HCEC 1CT (cell line): ENCODE measurements at regions not wholly inside any gene's neighbourhood (a gene's known extent, or its start where the extent isn't known, plus 50 kb on each side); places are given as distances from the start of the nearest gene placed in this dataset.
"Not testable (repeated sequence)": the region's sequence is repeated elsewhere in the genome, so short reads cannot be mapped to it uniquely, and the experiment has no call there.

Experiments
- DNase-seq: peaks from one replicate; pipeline ENCODE4 v3.0.0-alpha.2; 2017

- DNase-seq = peak; percentile 59
Observed at GRCh38 chrX:155819966-155820491, 61.1 kb upstream of the VAMP7 start.

- DNase-seq = no peak
Observed at GRCh38 chrX:155819525-155819924, 61.6 kb upstream of the VAMP7 start.

DNA sequence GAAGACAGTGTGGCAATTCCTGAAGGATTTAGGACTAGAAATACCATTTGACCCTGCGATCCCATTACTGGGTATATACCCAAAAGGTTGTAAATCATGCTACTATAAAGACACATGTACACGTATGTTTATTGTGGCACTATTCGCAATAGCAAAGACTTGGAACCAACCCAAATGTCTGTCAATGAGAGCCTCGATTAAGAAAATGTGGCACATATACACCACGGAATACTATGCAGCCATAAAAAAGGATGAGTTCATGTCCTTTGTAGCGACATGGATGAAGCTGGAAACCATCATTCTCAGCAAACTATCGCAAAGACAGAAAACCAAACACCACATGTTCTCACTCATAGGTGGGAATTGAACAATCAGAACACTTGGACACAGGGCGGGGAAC is 66.8 kb upstream of the VAMP7 start:
- not testable (repeated sequence) for DNase-seq

DNA sequence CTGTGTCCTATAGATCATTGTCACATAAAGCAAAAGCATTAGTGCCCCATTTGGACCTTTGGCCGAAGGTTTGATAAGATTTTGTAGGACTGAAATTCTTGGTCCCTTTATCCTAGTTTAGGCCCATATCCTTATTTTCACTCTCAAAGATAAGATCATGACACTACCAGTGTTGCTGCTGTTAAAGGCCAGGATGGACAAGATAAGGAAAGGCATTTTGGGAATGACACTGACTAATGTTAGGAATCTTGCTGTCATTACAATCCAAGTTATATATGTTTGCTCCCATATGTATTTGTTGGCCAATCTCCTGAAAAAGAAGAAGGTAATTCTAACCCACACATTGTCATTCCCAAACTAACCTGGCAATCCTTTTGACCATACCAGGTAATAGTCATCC is 101.3 kb upstream of the VAMP7 start:
- no peak for DNase-seq

GRCh38 chrX:155778844-155779553 is 102.1 kb upstream of the VAMP7 start:
- no peak for DNase-seq

DNA sequence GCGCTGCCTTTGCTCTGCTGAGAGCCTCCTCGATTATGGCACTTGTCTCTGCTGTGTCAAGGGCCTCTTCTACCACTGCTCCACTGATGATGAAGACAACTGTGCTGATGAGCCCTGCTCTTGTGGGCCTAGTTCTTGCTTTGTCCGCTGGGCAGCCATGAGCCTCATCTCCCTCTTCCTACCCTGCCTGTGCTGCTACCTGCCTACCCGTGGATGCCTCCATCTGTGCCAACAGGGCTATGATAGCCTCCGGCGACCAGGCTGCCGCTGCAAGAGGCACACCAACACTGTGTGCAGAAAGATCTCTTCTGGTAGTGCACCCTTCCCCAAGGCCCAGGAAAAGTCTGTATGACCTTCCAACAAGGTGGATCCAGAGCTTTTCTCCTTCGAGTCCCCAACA is 106.8 kb upstream of the VAMP7 start:
- DNase-seq = no peak

- DNase-seq = peak; percentile 18
Observed at GRCh38 chrX:155767876-155768769, 113.0 kb upstream of the VAMP7 start.

DNA sequence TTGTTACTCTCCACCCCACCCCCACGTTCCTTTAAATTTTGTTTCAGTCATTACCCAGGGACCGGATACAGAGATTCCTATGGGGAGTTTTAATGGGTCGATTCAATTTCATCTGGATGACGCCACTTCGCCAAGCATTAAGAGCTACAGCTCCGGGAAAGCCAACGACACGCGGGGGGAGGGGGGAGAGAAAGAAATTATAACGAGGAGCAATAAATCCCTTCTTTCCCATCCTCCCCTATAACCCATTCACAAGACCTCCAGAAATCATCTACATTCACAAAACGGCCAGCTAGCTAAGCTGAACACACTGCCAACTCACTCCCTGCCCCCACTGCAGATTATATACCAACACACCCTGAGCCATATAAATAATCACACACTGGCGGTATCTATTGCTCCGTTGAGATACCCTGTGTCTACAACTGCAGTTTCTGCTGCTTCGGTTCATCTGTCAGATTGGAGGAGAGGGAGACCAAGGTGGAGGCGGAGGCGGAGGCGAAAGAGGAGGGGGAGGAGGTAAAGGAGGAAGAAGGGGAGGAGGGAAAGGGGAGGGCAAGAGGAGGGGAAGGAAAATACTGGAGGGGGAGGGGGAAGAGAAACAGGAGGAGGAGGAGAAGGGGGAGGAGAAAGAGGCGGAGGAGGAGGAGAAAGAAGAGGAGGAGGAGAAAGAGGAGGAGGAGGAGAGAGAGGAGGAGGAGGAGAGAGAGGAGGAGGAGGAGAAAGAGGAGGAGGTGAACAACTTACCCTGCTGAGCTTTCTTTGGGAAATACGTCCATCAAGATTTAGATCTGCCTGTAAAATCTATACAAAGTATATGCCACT is 113.9 kb upstream of the VAMP7 start:
- DNase-seq = peak; percentile 56

GRCh38 chrX:155766321-155766720 is 114.8 kb upstream of the VAMP7 start:
- DNase-seq = no peak

DNA sequence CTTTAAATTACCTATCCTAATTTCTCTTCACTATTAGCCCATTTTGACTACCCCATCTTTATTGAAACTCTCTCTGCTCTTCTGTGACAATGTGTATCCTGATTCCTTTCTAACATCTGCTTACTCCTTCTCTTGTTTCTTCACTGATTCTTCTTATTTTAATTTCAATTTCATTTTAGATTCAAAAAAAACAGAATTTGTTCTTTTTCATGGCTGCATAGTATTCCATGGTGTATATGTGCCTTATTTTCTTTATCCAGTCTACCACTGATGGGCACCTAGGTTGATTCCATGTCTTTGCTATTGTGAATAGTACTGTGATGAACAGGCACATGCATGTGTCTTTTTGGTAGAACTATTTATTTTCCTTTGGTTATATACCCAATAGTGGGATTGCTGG is 120.0 kb upstream of the VAMP7 start:
- DNase-seq = no peak

- no peak for DNase-seq
Observed at GRCh38 chrX:155757046-155757759, 123.9 kb upstream of the VAMP7 start.

GRCh38 chrX:155755706-155756337 is 125.3 kb upstream of the VAMP7 start:
- no peak for DNase-seq

DNA sequence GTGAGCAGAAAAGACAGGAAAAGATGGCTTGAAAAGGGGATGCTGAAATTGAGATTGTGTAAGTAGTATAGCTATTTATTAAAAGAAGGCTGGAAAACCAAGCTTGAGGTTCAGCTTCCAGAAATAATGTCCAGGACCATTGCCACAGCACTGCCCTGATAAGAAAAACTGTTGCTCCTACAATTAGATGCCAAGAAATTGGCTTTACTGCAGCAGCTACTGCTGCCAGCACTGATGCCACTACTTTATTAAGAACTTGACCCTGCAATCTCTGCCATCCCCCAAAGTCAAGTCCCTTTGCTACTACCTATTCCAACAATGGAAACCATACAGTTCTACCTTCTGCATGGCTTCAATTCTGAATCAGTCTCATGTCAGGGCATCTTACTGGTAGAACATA is 130.0 kb upstream of the VAMP7 start:
- no peak for DNase-seq

DNA sequence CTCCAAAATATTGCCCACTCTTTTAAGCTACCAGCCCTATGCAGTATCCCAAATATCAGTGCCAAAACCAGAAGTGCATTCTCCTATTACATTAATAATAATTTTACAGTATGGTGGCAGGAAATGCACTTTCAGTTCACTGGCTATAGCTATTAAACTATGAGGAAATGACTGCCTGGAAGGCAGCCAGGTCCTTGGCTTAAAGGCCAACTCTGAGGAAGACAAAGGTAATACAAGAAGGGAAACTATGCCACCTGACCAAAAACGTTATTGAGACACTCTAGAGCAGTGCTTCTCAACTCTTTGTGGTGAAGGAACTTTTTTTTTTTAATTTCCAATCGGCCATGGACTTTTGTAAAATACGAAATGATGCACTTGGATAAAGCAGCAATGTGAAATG is 133.6 kb upstream of the VAMP7 start:
- no peak for DNase-seq

DNA sequence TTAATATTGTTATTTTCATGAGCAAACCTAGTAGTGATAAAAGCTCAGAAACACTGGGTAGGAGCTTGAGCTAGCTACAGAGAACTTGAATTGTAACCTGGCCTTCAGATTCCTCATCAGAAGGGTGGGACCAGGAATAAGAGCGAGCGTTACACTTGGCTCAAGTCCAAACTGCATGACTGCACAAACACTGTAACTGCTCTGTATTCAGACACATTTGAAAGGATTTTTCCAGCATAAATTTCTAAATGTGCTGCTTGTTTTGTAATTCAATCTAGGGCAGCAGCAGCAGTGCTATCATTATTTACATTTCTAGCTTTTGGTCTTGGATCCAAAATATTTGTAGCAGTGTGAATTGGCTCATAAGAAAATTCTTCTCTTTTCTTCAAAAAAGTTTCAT is 133.0 kb upstream of the TMLHE start:
- DNase-seq = no peak

- no peak for DNase-seq
Observed at GRCh38 chrX:155744534-155744933, 131.8 kb upstream of the TMLHE start.

DNA sequence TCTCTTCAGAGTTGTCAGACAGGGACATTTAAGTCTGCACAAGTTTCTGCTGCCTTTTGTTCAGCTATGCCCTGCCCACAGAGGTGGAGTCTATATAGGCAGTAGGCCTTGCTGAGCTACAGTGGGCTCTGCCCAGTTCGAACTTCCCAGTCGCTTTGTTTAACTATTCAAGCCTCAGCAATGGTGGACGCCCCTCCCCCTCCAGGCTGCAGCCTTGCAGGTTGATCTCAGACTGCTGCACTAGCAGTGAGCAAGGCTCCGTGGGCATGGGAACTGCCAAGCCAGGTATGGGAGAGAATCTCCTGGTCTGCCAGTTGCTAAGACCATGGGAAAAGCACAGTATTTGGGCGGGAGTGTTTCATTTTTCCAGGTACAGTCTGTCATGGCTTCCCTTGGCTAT is 115.6 kb upstream of the TMLHE start:
- DNase-seq = not testable (repeated sequence)

GRCh38 chrX:155718972-155719586 is 106.3 kb upstream of the TMLHE start:
- no peak for DNase-seq

- DNase-seq = no peak
Observed at GRCh38 chrX:155715141-155715540, 102.4 kb upstream of the TMLHE start.

DNA sequence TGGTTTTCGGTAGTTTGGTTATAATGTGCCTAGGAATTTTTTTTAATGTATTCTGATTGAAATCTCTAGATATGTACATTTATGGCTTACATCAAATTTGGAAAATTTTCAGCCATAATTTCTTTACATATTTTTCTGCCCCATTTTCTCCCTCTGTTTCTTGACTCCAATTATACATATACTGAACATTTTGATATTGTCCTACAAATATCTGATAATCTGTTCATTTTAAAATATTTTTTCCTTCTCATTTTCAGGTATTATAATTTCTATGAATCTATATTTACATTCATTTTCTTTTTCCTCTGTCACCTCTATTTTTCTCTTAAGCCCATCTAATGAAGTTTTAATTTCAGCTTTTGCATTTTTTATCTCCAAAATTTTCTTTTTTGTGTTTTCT is 82.7 kb upstream of the TMLHE start:
- no peak for DNase-seq

DNA sequence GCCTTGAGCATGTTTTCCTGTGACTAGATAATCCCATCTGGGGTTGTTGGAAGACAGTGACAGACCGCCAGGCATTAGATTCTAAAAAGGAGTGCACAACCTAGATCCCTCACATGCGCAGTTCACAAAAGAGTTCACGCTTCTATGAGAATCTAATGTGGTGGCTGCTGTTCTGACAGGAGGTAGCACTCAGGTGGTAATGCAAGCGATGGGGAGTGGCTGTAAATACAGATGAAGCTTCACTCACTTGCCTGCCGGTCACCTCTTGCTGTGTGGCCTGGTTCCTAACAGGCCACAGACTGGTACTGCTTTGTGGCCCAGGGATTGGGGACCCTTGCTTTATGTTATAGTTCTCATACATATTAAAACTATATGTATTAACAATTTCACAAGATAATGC is 81.9 kb upstream of the TMLHE start:
- no peak for DNase-seq

DNA sequence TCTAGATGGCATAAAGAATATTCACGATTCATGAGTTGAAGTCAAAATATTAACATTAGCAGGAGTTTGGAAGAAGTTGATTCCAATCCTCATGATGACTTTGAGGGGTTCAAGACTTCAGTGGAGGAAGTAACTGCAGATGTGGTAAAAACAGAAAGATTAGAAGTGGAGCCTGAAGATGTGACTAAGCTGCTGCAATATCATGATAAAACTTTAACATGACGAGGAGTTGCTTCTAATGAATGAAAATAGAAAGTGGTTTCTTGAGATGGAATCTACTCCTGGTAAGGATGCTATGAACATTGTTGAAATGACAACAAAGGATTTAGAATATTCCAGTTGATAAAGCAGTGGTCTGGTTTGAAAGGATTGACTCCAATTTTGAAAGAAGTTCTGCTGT is 70.1 kb upstream of the TMLHE start:
- DNase-seq = no peak
